ENCODE measurements at regions not wholly inside any gene's neighbourhood (a gene's known extent, or its start where the extent isn't known, plus 50 kb on each side); places are given as distances from the start of the nearest gene placed in this dataset.

GRCh38 chr3:30123755-30124154, 482.6 kb upstream of the TGFBR2 start:
- H3K27ac Mint-ChIP-seq: no peak overlapping the region
- no CpG with 5 or more reads among the region's 1 CpG for WGBS (ENCODE audit: insufficient coverage)
- intact Hi-C loops (cut with micrococcal nuclease): no loop called here
- H3K27ac ChIP-seq (ENCODE audit: low read depth in 1 of 2, low read length in 2 of 2): no peak overlapping the region
- peaks cover 1 to 2% (median 2%) of the 10 kb centered on the region in 3 donors for H3K27me3 Mint-ChIP-seq (ENCODE audit: low read depth in 3 of 3)
- H2AFZ ChIP-seq (ENCODE audit: insufficient read depth, low read depth, low read length, poor library complexity, severe bottlenecking): no peak overlapping the region
- no peaks in the 10 kb centered on the region for H3K4me1 ChIP-seq (ENCODE audit: control insufficient read depth in 1 of 2, insufficient read depth in 2 of 2, low read length in 2 of 2)
- H3K4me3 Mint-ChIP-seq: no peak overlapping the region
- H3K4me3 ChIP-seq (replicated peaks in 1 of 3; ENCODE audit: low read depth in 2 of 3, low read length in 3 of 3): no peak overlapping the region
- TF ChIP-seq CTCF (IDR thresholded peaks at IDR 0.05): no peak
- H3K27me3 ChIP-seq (ENCODE audit: control insufficient read depth in 2 of 2, insufficient read depth in 2 of 2, low read length in 2 of 2): no peaks in the 10 kb centered on the region
- DNase-seq: no peak
- H3K79me2 ChIP-seq (ENCODE audit: insufficient read depth, low read length): no peaks in the 10 kb centered on the region
- peaks cover 0 to 3% of the 10 kb centered on the region in 2 donors for H3K9me3 ChIP-seq (replicated peaks in 1 of 2; ENCODE audit: control insufficient read depth in 1 of 2, insufficient read depth in 1 of 2, low read length in 2 of 2)
- no peak overlapping the region for H3K4me2 ChIP-seq (replicated peaks; ENCODE audit: extremely low read depth, low read length, poor library complexity, severe bottlenecking)
- no peaks in the 10 kb centered on the region for H3K36me3 Mint-ChIP-seq
- peaks cover 1 to 15% (median 7%) of the 10 kb centered on the region in 7 donors for H3K9me3 Mint-ChIP-seq
- H3K9ac ChIP-seq (ENCODE audit: insufficient read depth, low read length, poor library complexity, severe bottlenecking): no peak overlapping the region
- no peaks in the 10 kb centered on the region for H3K36me3 ChIP-seq (replicated peaks in 1 of 2; ENCODE audit: control insufficient read depth in 1 of 2, insufficient read depth in 2 of 2, low read length in 2 of 2)
- H3K4me1 Mint-ChIP-seq: peaks cover 4% of the 10 kb centered on the region
- no peaks in the 10 kb centered on the region for H4K20me1 ChIP-seq (ENCODE audit: insufficient read depth, low read length)

DNA sequence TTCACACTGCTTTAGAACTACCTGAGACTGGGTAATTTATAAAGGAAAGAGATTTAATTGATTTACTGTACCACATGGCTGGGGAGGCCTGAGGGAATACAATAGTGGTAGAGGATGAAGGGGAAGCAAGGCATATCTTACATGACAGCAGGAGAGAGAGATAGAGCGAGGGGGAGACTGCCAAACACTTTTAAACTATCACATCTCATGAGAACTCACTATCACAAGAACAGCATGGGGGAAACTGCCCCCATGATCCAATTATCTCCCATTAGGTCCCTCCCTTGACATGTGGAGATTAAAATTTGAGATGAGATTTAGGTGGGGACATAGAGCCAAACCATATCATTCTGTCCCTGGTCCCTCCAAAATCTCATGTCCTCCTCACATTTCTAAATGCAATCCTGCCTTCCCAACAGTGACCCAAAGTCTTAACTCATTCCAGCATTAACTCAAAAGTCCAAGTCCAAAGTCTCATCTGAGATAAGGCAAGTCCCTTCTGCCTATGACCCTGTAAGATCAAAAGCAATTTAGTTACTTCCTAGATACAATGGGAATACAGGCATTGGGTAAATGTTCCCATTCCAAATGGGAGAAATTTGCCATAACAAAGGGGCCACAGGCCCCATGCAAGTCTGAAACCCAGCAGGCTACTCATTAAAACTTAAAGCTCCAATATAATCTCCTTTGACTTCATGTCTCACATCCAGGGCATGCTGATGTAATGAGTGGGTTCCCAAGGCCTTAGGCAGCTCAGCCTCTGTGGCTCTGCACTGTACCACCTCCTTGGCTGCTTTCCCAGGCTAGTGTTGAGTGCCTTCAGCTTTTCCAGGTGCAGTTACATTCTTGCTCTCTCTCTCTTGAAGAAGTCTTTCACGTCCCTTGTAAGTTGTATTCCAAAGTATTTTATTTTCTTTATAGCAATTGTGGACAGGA, 481.7 kb upstream of the TGFBR2 start:
- H3K36me3 Mint-ChIP-seq: no peaks in the 10 kb centered on the region
- peaks cover 0 to 2% (median 1%) of the 10 kb centered on the region in 3 donors for H3K27me3 Mint-ChIP-seq (ENCODE audit: low read depth in 3 of 3)
- H3K4me3 ChIP-seq (replicated peaks in 1 of 3; ENCODE audit: low read depth in 2 of 3, low read length in 3 of 3): no peak overlapping the region
- no peaks in the 10 kb centered on the region for H3K36me3 ChIP-seq (replicated peaks in 1 of 2; ENCODE audit: control insufficient read depth in 1 of 2, insufficient read depth in 2 of 2, low read length in 2 of 2)
- H3K4me3 Mint-ChIP-seq: no peak overlapping the region
- no peak overlapping the region for H2AFZ ChIP-seq (ENCODE audit: insufficient read depth, low read depth, low read length, poor library complexity, severe bottlenecking)
- peaks cover 4% of the 10 kb centered on the region for H3K4me1 Mint-ChIP-seq
- no peak overlapping the region for H3K27ac Mint-ChIP-seq
- intact Hi-C loops (cut with micrococcal nuclease): no loop called here
- H4K20me1 ChIP-seq (ENCODE audit: insufficient read depth, low read length): no peaks in the 10 kb centered on the region
- H3K9me3 Mint-ChIP-seq: peaks cover 1 to 15% (median 7%) of the 10 kb centered on the region in 7 donors
- no peaks in the 10 kb centered on the region for H3K4me1 ChIP-seq (ENCODE audit: control insufficient read depth in 1 of 2, insufficient read depth in 2 of 2, low read length in 2 of 2)
- H3K27ac ChIP-seq (ENCODE audit: low read depth in 1 of 2, low read length in 2 of 2): no peak overlapping the region
- no peak overlapping the region for H3K9ac ChIP-seq (ENCODE audit: insufficient read depth, low read length, poor library complexity, severe bottlenecking)
- WGBS (ENCODE audit: insufficient coverage): no CpG with 5 or more reads among the region's 2 CpGs
- no peaks in the 10 kb centered on the region for H3K79me2 ChIP-seq (ENCODE audit: insufficient read depth, low read length)
- no peak overlapping the region for H3K4me2 ChIP-seq (replicated peaks; ENCODE audit: extremely low read depth, low read length, poor library complexity, severe bottlenecking)
- no peak for TF ChIP-seq CTCF (IDR thresholded peaks at IDR 0.05)
- DNase-seq: no peak
- H3K9me3 ChIP-seq (replicated peaks in 1 of 2; ENCODE audit: control insufficient read depth in 1 of 2, insufficient read depth in 1 of 2, low read length in 2 of 2): peaks cover 0 to 3% of the 10 kb centered on the region in 2 donors
- no peaks in the 10 kb centered on the region for H3K27me3 ChIP-seq (ENCODE audit: control insufficient read depth in 2 of 2, insufficient read depth in 2 of 2, low read length in 2 of 2)

Data from CD14-positive monocyte (primary cell).